WTC11 (cell line): ENCODE measurements at regions not wholly inside any gene's neighbourhood (a gene's known extent, or its start where the extent isn't known, plus 50 kb on each side); places are given as distances from the start of the nearest gene placed in this dataset.

ENCODE experiments used
- ATAC-seq: fragments of 200-7000 bp; cut with Tn5 transposase; 2 replicates; pipeline ENCODE4 v1.10.0; 2021; ENCODE audit warnings: mild to moderate bottlenecking, moderate library complexity
- CTCF ChIA-PET: fragments of 300-600 bp; sonication (Branson Sonifier 250); formaldehyde crosslinking; loops from one replicate; lab custom pipeline; 2021; ENCODE audit warnings: antibody characterized with exemption; lab: Charles Lee
- POLR2A ChIA-PET: fragments of 350-600 bp; sonication (Branson Sonifier 250); formaldehyde crosslinking; loops from one replicate; lab custom pipeline; 2021; ENCODE audit warnings: antibody characterized with exemption; lab: Charles Lee
- DNase-seq: peaks from one replicate; pipeline ENCODE4 v3.0.0; 2021; ENCODE audit warnings: low spot score
- H3K27ac Mint-ChIP-seq: 2 replicates; pipeline ENCODE4 v1.8.0; 2021; ENCODE audit warnings: mixed read lengths
- H3K27me3 Mint-ChIP-seq: 2 replicates; pipeline ENCODE4 v1.8.0; 2021; ENCODE audit warnings: low read depth, mild to moderate bottlenecking, moderate library complexity, mixed read lengths
- H3K36me3 Mint-ChIP-seq: 2 replicates; pipeline ENCODE4 v1.8.0; 2021; ENCODE audit warnings: mixed read lengths
- H3K4me1 Mint-ChIP-seq: 2 replicates; pipeline ENCODE4 v1.8.0; 2022; ENCODE audit warnings: mixed read lengths
- H3K4me3 Mint-ChIP-seq: 2 replicates; pipeline ENCODE4 v1.8.0; 2021; ENCODE audit warnings: mild to moderate bottlenecking, moderate library complexity, mixed read lengths
- H3K9me3 Mint-ChIP-seq: 2 replicates; pipeline ENCODE4 v1.8.0; 2021; ENCODE audit warnings: mixed read lengths
- ATF1 ChIP-seq: sonication (generic); formaldehyde crosslinking; IDR thresholded peaks from 2 replicates; pipeline ENCODE4 v1.8.1; 2023; ENCODE audit warnings: mild to moderate bottlenecking, moderate library complexity, missing genetic modification reagents
- CBFB ChIP-seq: sonication (generic); formaldehyde crosslinking; IDR thresholded peaks from 2 replicates; pipeline ENCODE4 v1.8.1; 2022; ENCODE audit warnings: mild to moderate bottlenecking, low read depth, missing genetic modification reagents
- ZBTB21 ChIP-seq: sonication (generic); formaldehyde crosslinking; IDR thresholded peaks from 2 replicates; pipeline ENCODE4 v1.8.1; 2023; ENCODE audit warnings: mild to moderate bottlenecking, missing genetic modification reagents, borderline replicate concordance
- ZNF232 ChIP-seq: sonication (generic); formaldehyde crosslinking; IDR thresholded peaks from 2 replicates; pipeline ENCODE4 v1.8.0; 2022; ENCODE audit warnings: mild to moderate bottlenecking, missing genetic modification reagents
- ZNF416 ChIP-seq: fragments of 250-450 bp; sonication (Bioruptor Pico); IDR thresholded peaks from 2 replicates; pipeline ENCODE4 v1.9.0; 2021; ENCODE audit warnings: mild to moderate bottlenecking, inconsistent platforms
- TF ChIP-seq, protein P1 (sequence below): sonication (generic); formaldehyde crosslinking; IDR thresholded peaks from 2 replicates; pipeline ENCODE4 v1.8.1; 2023; ENCODE audit warnings: mild to moderate bottlenecking, missing genetic modification reagents
- TF ChIP-seq, protein P2 (sequence below): sonication (generic); formaldehyde crosslinking; IDR thresholded peaks from 2 replicates; pipeline ENCODE4 v1.8.1; 2023; ENCODE audit warnings: mild to moderate bottlenecking, missing genetic modification reagents, moderate library complexity

DNA sequence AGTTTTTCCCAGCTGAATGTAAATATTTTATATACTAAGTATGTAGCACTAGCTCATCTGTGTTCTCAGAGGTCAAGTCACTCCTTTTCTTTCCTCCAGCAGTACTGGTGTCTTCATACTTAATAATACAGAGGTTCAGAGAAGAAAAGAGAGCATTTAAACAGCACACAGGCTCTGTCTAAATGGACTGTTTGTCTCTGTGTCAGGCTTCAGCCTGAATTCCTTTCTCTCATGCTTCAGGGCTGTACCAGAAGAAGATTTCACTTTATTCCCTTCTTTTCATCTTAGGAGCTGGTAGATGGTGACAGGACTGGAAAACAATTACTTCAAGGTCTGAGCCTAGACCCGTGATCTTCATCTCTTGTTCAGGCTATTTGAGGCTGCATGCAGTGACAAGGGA lies 51.4 kb upstream of the LYZL2 start:
- DNase-seq (no peak), ATAC-seq (no peak)
- H3K27ac Mint-ChIP-seq: no peak overlapping the region
- H3K4me1 Mint-ChIP-seq: no peaks in the 10 kb centered on the region
- ChIA-PET POLR2A (no interaction called here), CTCF (interaction anchor here (1.2 to 1.4 kb wide), 3 partner anchors 10 to 810 kb away, joined by 3 to 5 read pairs (median 4); no protein-coding TSS in a partner anchor)
- H3K27me3 Mint-ChIP-seq: no peaks in the 10 kb centered on the region
- H3K9me3 Mint-ChIP-seq: peaks cover 14% of the 10 kb centered on the region
- H3K36me3 Mint-ChIP-seq: no peaks in the 10 kb centered on the region; the same call in 1 of the 2 replicates
- no peak overlapping the region for H3K4me3 Mint-ChIP-seq
- TF ChIP-seq CBFB (CRISPR knock-in tag) (no peak), ZNF416 (CRISPR knock-in tag) (no peak), ZBTB21 (CRISPR knock-in tag) (no peak), ZNF232 (CRISPR knock-in tag) (no peak), ATF1 (no peak)
- TF ChIP-seq, protein P1, sequence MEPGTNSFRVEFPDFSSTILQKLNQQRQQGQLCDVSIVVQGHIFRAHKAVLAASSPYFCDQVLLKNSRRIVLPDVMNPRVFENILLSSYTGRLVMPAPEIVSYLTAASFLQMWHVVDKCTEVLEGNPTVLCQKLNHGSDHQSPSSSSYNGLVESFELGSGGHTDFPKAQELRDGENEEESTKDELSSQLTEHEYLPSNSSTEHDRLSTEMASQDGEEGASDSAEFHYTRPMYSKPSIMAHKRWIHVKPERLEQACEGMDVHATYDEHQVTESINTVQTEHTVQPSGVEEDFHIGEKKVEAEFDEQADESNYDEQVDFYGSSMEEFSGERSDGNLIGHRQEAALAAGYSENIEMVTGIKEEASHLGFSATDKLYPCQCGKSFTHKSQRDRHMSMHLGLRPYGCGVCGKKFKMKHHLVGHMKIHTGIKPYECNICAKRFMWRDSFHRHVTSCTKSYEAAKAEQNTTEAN (CRISPR knock-in tag): no peak
- TF ChIP-seq, protein P2, sequence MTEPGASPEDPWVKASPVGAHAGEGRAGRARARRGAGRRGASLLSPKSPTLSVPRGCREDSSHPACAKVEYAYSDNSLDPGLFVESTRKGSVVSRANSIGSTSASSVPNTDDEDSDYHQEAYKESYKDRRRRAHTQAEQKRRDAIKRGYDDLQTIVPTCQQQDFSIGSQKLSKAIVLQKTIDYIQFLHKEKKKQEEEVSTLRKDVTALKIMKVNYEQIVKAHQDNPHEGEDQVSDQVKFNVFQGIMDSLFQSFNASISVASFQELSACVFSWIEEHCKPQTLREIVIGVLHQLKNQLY (CRISPR knock-in tag): no peak
